HG03039 (cell line): ENCODE measurements at regions not wholly inside any gene's neighbourhood (a gene's known extent, or its start where the extent isn't known, plus 50 kb on each side); places are given as distances from the start of the nearest gene placed in this dataset.

Experiments
- ATAC-seq: cut with Tn5 transposase; IDR thresholded peaks from one replicate; pipeline ENCODE4 v1.9.1; 2021; ENCODE audit warnings: mild to moderate bottlenecking, moderate library complexity; ENCODE audit not compliant: unreplicated experiment

GRCh38 chr2:383888-384287 is 96.0 kb upstream of the ALKAL2 start:
- no peak for ATAC-seq

GRCh38 chr2:383178-383577 is 95.3 kb upstream of the ALKAL2 start:
- no peak for ATAC-seq

- ATAC-seq = no peak
These were observed 94.8 kb upstream of the ALKAL2 start for GRCh38 chr2:382728-383022.

GRCh38 chr2:381941-382727 is 94.2 kb upstream of the ALKAL2 start:
- no peak for ATAC-seq

GRCh38 chr2:381181-381580 is 93.3 kb upstream of the ALKAL2 start:
- ATAC-seq = no peak

- ATAC-seq = no peak
These were observed 92.9 kb upstream of the ALKAL2 start for GRCh38 chr2:380772-381171.

GRCh38 chr2:380221-380620 is 92.3 kb upstream of the ALKAL2 start:
- no peak for ATAC-seq

GRCh38 chr2:379778-380177 is 91.9 kb upstream of the ALKAL2 start:
- no peak for ATAC-seq

GRCh38 chr2:378364-378763 is 90.5 kb upstream of the ALKAL2 start:
- no peak for ATAC-seq

- ATAC-seq = no peak
These were observed 89.5 kb upstream of the ALKAL2 start for GRCh38 chr2:377414-377813.

GRCh38 chr2:375956-376307 is 88.0 kb upstream of the ALKAL2 start:
- no peak for ATAC-seq

GRCh38 chr2:375270-375955 is 87.5 kb upstream of the ALKAL2 start:
- ATAC-seq = no peak

- ATAC-seq = no peak
These were observed 80.5 kb upstream of the ALKAL2 start for GRCh38 chr2:368386-368785.

GRCh38 chr2:367246-367645 is 79.4 kb upstream of the ALKAL2 start:
- no peak for ATAC-seq

- ATAC-seq = no peak
These were observed 78.8 kb upstream of the ALKAL2 start for GRCh38 chr2:366706-367105.

GRCh38 chr2:365367-366275 is 77.7 kb upstream of the ALKAL2 start:
- ATAC-seq = no peak

GRCh38 chr2:363824-364470 is 76.1 kb upstream of the ALKAL2 start:
- ATAC-seq = no peak

- no peak for ATAC-seq
These were observed 75.0 kb upstream of the ALKAL2 start for GRCh38 chr2:362924-363323.

- ATAC-seq = no peak
These were observed 72.2 kb upstream of the ALKAL2 start for GRCh38 chr2:360124-360523.

- ATAC-seq = no peak
These were observed 71.2 kb upstream of the ALKAL2 start for GRCh38 chr2:359047-359446.

GRCh38 chr2:357811-358210 is 69.9 kb upstream of the ALKAL2 start:
- no peak for ATAC-seq
